GM23248 (cell line): ENCODE measurements at regions not wholly inside any gene's neighbourhood (a gene's known extent, or its start where the extent isn't known, plus 50 kb on each side); places are given as distances from the start of the nearest gene placed in this dataset.

Experiments used
- EZH2 ChIP-seq: fragments of 200-600 bp; sonication (generic); IDR thresholded peaks from 2 replicates; pipeline ENCODE4 v1.6.1; 2018; ENCODE audit warnings: antibody characterized with exemption, mild to moderate bottlenecking; ENCODE audit not compliant: insufficient read depth, poor library complexity, severe bottlenecking
- EZH2phosphoT487 ChIP-seq: fragments of 200-600 bp; sonication (generic); IDR thresholded peaks from 2 replicates; pipeline ENCODE4 v1.6.1; 2018; ENCODE audit warnings: antibody characterized with exemption, moderate library complexity, mild to moderate bottlenecking, low read depth; ENCODE audit not compliant: insufficient read depth

DNA sequence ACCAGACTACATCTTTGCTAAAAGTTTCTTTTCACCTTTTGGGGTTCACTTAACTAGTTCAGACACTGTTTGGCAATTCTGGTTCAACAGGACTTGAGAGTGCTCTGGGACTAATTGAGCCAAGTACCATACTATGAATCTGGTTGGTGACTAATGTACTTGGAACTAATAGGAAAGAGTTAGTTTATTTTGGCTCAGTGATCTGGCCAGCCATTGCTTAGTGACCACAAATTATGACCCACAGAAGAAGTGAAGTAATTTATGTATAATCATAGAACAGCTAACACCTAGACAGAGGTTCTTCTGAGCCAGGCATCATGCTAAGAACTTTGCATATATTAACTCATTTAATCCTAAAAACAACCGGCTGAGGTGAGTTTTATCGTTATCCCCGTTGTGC, 126.5 kb upstream of the JCAD start:
- TF ChIP-seq EZH2, result no peak
- no peak for TF ChIP-seq EZH2phosphoT487
